ENCODE measurements at regions not wholly inside any gene's neighbourhood (a gene's known extent, or its start where the extent isn't known, plus 50 kb on each side); places are given as distances from the start of the nearest gene placed in this dataset.

GRCh38 chr2:16301961-16302360, 361.6 kb downstream of the MYCN start:
- no peaks in the 10 kb centered on the region for H3K36me3 ChIP-seq
- no peak overlapping the region for H3K4me3 ChIP-seq
- H3K27me3 ChIP-seq (replicated peaks in 1 of 7) = peaks cover 0 to 11% (median 0%) of the 10 kb centered on the region in 7 donors
- peaks cover 0 to 10% (median 2%) of the 10 kb centered on the region in 8 donors for H3K9me3 ChIP-seq
- DNase-seq = no peak
- no peak for TF ChIP-seq POLR2AphosphoS5 (IDR thresholded peaks at IDR 0.05)
- TF ChIP-seq, protein P1, sequence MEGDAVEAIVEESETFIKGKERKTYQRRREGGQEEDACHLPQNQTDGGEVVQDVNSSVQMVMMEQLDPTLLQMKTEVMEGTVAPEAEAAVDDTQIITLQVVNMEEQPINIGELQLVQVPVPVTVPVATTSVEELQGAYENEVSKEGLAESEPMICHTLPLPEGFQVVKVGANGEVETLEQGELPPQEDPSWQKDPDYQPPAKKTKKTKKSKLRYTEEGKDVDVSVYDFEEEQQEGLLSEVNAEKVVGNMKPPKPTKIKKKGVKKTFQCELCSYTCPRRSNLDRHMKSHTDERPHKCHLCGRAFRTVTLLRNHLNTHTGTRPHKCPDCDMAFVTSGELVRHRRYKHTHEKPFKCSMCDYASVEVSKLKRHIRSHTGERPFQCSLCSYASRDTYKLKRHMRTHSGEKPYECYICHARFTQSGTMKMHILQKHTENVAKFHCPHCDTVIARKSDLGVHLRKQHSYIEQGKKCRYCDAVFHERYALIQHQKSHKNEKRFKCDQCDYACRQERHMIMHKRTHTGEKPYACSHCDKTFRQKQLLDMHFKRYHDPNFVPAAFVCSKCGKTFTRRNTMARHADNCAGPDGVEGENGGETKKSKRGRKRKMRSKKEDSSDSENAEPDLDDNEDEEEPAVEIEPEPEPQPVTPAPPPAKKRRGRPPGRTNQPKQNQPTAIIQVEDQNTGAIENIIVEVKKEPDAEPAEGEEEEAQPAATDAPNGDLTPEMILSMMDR (IDR thresholded peaks at IDR 0.05 in 8 of 11, conservative IDR thresholded peaks at IDR 0.05 in 3 of 11) = no peak
- TF ChIP-seq POLR2A (IDR thresholded peaks at IDR 0.05) = no peak
- intact Hi-C loops (cut with DNase I; ENCODE audit: low total_unique reads) = no loop called here
- 80 to 87% (median 81%) methylated on average over 2 of the region's 2 CpGs for WGBS, 5 donors
- peaks cover 0 to 4% (median 0%) of the 10 kb centered on the region in 6 donors for H3K4me1 ChIP-seq
- H3K27ac ChIP-seq = no peak overlapping the region

DNA sequence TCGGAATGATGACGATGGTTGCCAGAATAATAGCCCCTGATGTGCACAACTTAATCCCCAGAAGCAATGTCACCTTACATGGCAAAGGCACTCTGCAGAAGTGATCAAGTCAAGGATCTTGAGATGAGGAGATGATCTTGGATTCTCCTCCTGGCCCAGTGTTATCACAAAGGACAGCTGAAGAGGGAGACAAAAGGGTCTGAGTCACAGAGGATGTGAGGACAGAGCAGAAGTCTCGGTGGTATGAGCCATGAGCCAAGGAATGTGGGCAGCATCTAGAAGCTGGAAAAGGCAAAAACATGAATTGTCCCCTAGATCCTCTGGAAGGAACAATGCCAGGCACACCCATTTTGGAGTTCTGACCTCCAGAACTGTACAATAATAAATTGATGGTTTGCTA, 358.5 kb downstream of the MYCN start:
- Histone ChIP-seq H3K4me1 (peaks cover 0 to 4% (median 0%) of the 10 kb centered on the region in 6 donors), H3K27me3 (replicated peaks in 1 of 7) (peaks cover 0 to 7% (median 0%) of the 10 kb centered on the region in 7 donors), H3K36me3 (no peaks in the 10 kb centered on the region), H3K9me3 (peaks cover 0 to 10% (median 2%) of the 10 kb centered on the region in 8 donors), H3K4me3 (no peak overlapping the region), H3K27ac (no peak overlapping the region)
- TF ChIP-seq POLR2A (IDR thresholded peaks at IDR 0.05) (no peak), POLR2AphosphoS5 (IDR thresholded peaks at IDR 0.05) (no peak)
- TF ChIP-seq, protein P1 (IDR thresholded peaks at IDR 0.05 in 8 of 11, conservative IDR thresholded peaks at IDR 0.05 in 3 of 11) = no peak
- no peak for DNase-seq
- intact Hi-C loops (cut with DNase I; ENCODE audit: low total_unique reads) = no loop called here
- WGBS, 5 donors = 85 to 94% (median 91%) methylated on average over 3 of the region's 3 CpGs

GRCh38 chr2:16296331-16297250, 356.2 kb downstream of the MYCN start:
- 74 to 86% (median 76%) methylated on average over 8 of the region's 8 CpGs for WGBS, 5 donors
- intact Hi-C loops (cut with DNase I; ENCODE audit: low total_unique reads) = no loop called here
- TF ChIP-seq, protein P1 (IDR thresholded peaks at IDR 0.05 in 8 of 11, conservative IDR thresholded peaks at IDR 0.05 in 3 of 11) = no peak
- TF ChIP-seq POLR2AphosphoS5 (IDR thresholded peaks at IDR 0.05) = no peak
- TF ChIP-seq POLR2A (IDR thresholded peaks at IDR 0.05) = no peak

GRCh38 chr2:16296038-16296290, 355.6 kb downstream of the MYCN start:
- no peak overlapping the region for H3K4me3 ChIP-seq
- no peaks in the 10 kb centered on the region for H3K36me3 ChIP-seq
- no peaks in the 10 kb centered on the region for H3K27me3 ChIP-seq (replicated peaks in 1 of 7)
- H3K27ac ChIP-seq = no peak overlapping the region
- H3K4me1 ChIP-seq = no peaks in the 10 kb centered on the region
- TF ChIP-seq, protein P1 (IDR thresholded peaks at IDR 0.05 in 8 of 11, conservative IDR thresholded peaks at IDR 0.05 in 3 of 11) = no peak
- TF ChIP-seq POLR2AphosphoS5 (IDR thresholded peaks at IDR 0.05) = no peak
- no peak for TF ChIP-seq POLR2A (IDR thresholded peaks at IDR 0.05)
- DNase-seq = no peak
- WGBS, 5 donors = 83 to 94% (median 86%) methylated on average over 6 of the region's 6 CpGs
- peaks cover 0 to 10% (median 2%) of the 10 kb centered on the region in 8 donors for H3K9me3 ChIP-seq
- intact Hi-C loops (cut with DNase I; ENCODE audit: low total_unique reads) = no loop called here

More at GRCh38 chr2:16296331-16297250, 356.2 kb downstream of the MYCN start:
- H3K9me3 ChIP-seq = peaks cover 0 to 10% (median 2%) of the 10 kb centered on the region in 8 donors
- H3K4me1 ChIP-seq = no peaks in the 10 kb centered on the region
- H3K27ac ChIP-seq = no peak overlapping the region
- H3K27me3 ChIP-seq (replicated peaks in 1 of 7) = no peaks in the 10 kb centered on the region
- no peak for DNase-seq
- H3K36me3 ChIP-seq = no peaks in the 10 kb centered on the region
- no peak overlapping the region for H3K4me3 ChIP-seq
